Mesendoderm (in vitro differentiated cells): ENCODE measurements at regions not wholly inside any gene's neighbourhood (a gene's known extent, or its start where the extent isn't known, plus 50 kb on each side); places are given as distances from the start of the nearest gene placed in this dataset.

Experiments used
- DNase-seq: peaks from one replicate; pipeline ENCODE4 v3.0.0; 2013
- H2AK5ac ChIP-seq: 2 replicates; pipeline ENCODE4 v1.6.1; 2013; ENCODE audit warnings: low read length, inconsistent platforms
- H2BK120ac ChIP-seq: 2 replicates; pipeline ENCODE4 v1.6.1; 2013; ENCODE audit warnings: low read depth, mild to moderate bottlenecking, low read length, moderate library complexity, mixed read lengths
- H2BK15ac ChIP-seq: replicated peaks from 2 replicates; pipeline ENCODE4 v1.6.1; 2013; ENCODE audit warnings: low read depth, mild to moderate bottlenecking, moderate library complexity
- H2BK5ac ChIP-seq: 2 replicates; pipeline ENCODE4 v1.6.1; 2013; ENCODE audit warnings: low read length, inconsistent platforms
- H3K18ac ChIP-seq: 2 replicates; pipeline ENCODE4 v1.6.1; 2013; ENCODE audit warnings: mild to moderate bottlenecking, low read length, mixed read lengths
- H3K23ac ChIP-seq: one replicate; pipeline ENCODE4 v1.6.1; 2013; ENCODE audit warnings: low read length
- H3K27ac ChIP-seq: 2 replicates; pipeline ENCODE4 v1.5.1; 2013; ENCODE audit warnings: low read depth, mild to moderate bottlenecking, inconsistent platforms, low read length, moderate library complexity
- H3K27me3 ChIP-seq: 2 replicates; pipeline ENCODE4 v1.6.1; 2013; ENCODE audit warnings: low read length, control low read depth, mild to moderate bottlenecking, inconsistent platforms; ENCODE audit not compliant: insufficient read depth, poor library complexity
- H3K36me3 ChIP-seq: 2 replicates; pipeline ENCODE4 v1.6.1; 2013; ENCODE audit warnings: low read length, inconsistent platforms; ENCODE audit not compliant: control insufficient read depth, insufficient read depth
- H3K4ac ChIP-seq: one replicate; pipeline ENCODE4 v1.6.1; 2013; ENCODE audit warnings: low read depth, mild to moderate bottlenecking, low read length, moderate library complexity
- H3K4me1 ChIP-seq: 2 replicates; pipeline ENCODE4 v1.6.1; 2013; ENCODE audit warnings: low read depth, low read length, inconsistent platforms; ENCODE audit not compliant: control insufficient read depth
- H3K4me2 ChIP-seq: 2 replicates; pipeline ENCODE4 v1.6.1; 2013; ENCODE audit warnings: low read length
- H3K4me3 ChIP-seq: 2 replicates; pipeline ENCODE4 v1.5.1; 2013; ENCODE audit warnings: mild to moderate bottlenecking, low read length
- H3K56ac ChIP-seq: one replicate; pipeline ENCODE4 v1.6.1; 2013; ENCODE audit warnings: low read length
- H3K79me1 ChIP-seq: 2 replicates; pipeline ENCODE4 v1.6.1; 2013; ENCODE audit warnings: low read length, inconsistent platforms
- H3K79me2 ChIP-seq: 2 replicates; pipeline ENCODE4 v1.6.1; 2013; ENCODE audit warnings: mild to moderate bottlenecking, low read length; ENCODE audit not compliant: control insufficient read depth, insufficient read depth
- H3K9ac ChIP-seq: 2 replicates; pipeline ENCODE4 v1.6.1; 2013; ENCODE audit warnings: low read length, inconsistent platforms
- H4K5ac ChIP-seq: one replicate; pipeline ENCODE4 v1.6.1; 2013; ENCODE audit warnings: low read length
- H4K8ac ChIP-seq: one replicate; pipeline ENCODE4 v1.6.1; 2013; ENCODE audit warnings: low read depth, mild to moderate bottlenecking, control low read depth, low read length, moderate library complexity
- whole genome bisulfite sequencing: extraction: QIAGEN DNeasy Blood & Tissue Kit; methylation state at CpG from one replicate; pipeline ENCODE4 v1.1.7; 2013; ENCODE audit warnings: low lambda C conversion rate, missing lambda C conversion rate; ENCODE audit not compliant: insufficient coverage; ENCODE audit errors: extremely low coverage; 5-methylcytosine and 5-hydroxymethylcytosine counted together

GRCh38 chr3:79846148-79846933, 78.5 kb upstream of the ROBO1 start:
- no peaks in the 10 kb centered on the region for H3K27me3 ChIP-seq
- H2AK5ac ChIP-seq: no peak overlapping the region
- H4K8ac ChIP-seq: no peak overlapping the region
- H2BK120ac ChIP-seq: no peak overlapping the region
- H3K23ac ChIP-seq: no peak overlapping the region
- H3K4me2 ChIP-seq: no peak overlapping the region
- WGBS: no CpG with 5 or more reads among the region's 9 CpGs
- H3K4me3 ChIP-seq: no peak overlapping the region
- H4K5ac ChIP-seq: no peak overlapping the region
- H3K36me3 ChIP-seq: no peaks in the 10 kb centered on the region
- no peaks in the 10 kb centered on the region for H3K4me1 ChIP-seq
- H3K27ac ChIP-seq: no peak overlapping the region
- H3K9ac ChIP-seq: no peak overlapping the region
- H3K18ac ChIP-seq: no peak overlapping the region
- no peaks in the 10 kb centered on the region for H3K79me1 ChIP-seq
- H3K56ac ChIP-seq: no peak overlapping the region
- H2BK15ac ChIP-seq: no peak overlapping the region
- no peak overlapping the region for H2BK5ac ChIP-seq
- H3K4ac ChIP-seq: no peak overlapping the region
- H3K79me2 ChIP-seq: no peaks in the 10 kb centered on the region
- peak; percentile 64 for DNase-seq

DNA sequence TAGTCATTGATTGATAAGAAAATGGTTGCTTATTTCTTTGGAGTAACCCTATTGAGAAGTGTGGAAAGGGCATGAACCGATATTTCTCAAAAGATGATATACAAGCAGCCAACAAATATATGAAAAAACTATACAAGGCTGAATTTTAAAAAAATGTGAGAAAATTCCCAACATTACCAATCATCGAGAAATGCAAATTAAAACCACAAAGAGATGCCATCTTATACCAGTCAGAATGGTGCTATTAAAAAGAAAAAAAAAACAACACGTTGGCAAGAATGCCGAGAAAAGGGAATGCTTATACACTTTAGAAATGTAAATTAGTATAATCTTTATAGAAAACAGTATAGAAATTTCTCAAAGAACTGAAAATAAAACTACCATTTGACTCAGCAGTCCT, 77.7 kb upstream of the ROBO1 start:
- Histone ChIP-seq H3K4me3 (no peak overlapping the region), H3K27ac (no peak overlapping the region), H2BK120ac (no peak overlapping the region), H3K4me2 (no peak overlapping the region), H4K8ac (no peak overlapping the region), H3K79me2 (no peaks in the 10 kb centered on the region), H3K4ac (no peak overlapping the region), H2BK15ac (no peak overlapping the region), H4K5ac (no peak overlapping the region), H3K18ac (no peak overlapping the region), H3K79me1 (no peaks in the 10 kb centered on the region), H3K56ac (no peak overlapping the region), H3K4me1 (no peaks in the 10 kb centered on the region), H2BK5ac (no peak overlapping the region), H3K27me3 (no peaks in the 10 kb centered on the region), H3K23ac (no peak overlapping the region), H3K9ac (no peak overlapping the region), H3K36me3 (no peaks in the 10 kb centered on the region), H2AK5ac (no peak overlapping the region)
- no CpG with 5 or more reads among the region's 4 CpGs for WGBS
- no peak for DNase-seq

GRCh38 chr3:79844176-79844575, 76.4 kb upstream of the ROBO1 start:
- Histone ChIP-seq H3K56ac (no peak overlapping the region), H2AK5ac (no peak overlapping the region), H2BK120ac (no peak overlapping the region), H3K9ac (no peak overlapping the region), H3K4me2 (no peak overlapping the region), H2BK15ac (no peak overlapping the region), H4K5ac (no peak overlapping the region), H3K79me1 (no peaks in the 10 kb centered on the region), H3K27ac (no peak overlapping the region), H3K18ac (no peak overlapping the region), H3K36me3 (no peaks in the 10 kb centered on the region), H3K23ac (no peak overlapping the region), H3K27me3 (no peaks in the 10 kb centered on the region), H3K4ac (no peak overlapping the region), H3K4me1 (no peaks in the 10 kb centered on the region), H3K79me2 (no peaks in the 10 kb centered on the region), H4K8ac (no peak overlapping the region), H2BK5ac (no peak overlapping the region), H3K4me3 (no peak overlapping the region)
- no CpG with 5 or more reads among the region's 2 CpGs for WGBS
- DNase-seq: no peak

GRCh38 chr3:79843180-79843579, 75.4 kb upstream of the ROBO1 start:
- no peaks in the 10 kb centered on the region for H3K79me1 ChIP-seq
- H3K4ac ChIP-seq: no peak overlapping the region
- H3K79me2 ChIP-seq: no peaks in the 10 kb centered on the region
- H2BK15ac ChIP-seq: no peak overlapping the region
- H3K4me2 ChIP-seq: no peak overlapping the region
- no peak overlapping the region for H3K4me3 ChIP-seq
- H3K4me1 ChIP-seq: no peaks in the 10 kb centered on the region
- no peak overlapping the region for H3K9ac ChIP-seq
- H4K5ac ChIP-seq: no peak overlapping the region
- DNase-seq: no peak
- H2BK120ac ChIP-seq: no peak overlapping the region
- H3K23ac ChIP-seq: no peak overlapping the region
- H2BK5ac ChIP-seq: no peak overlapping the region
- no peaks in the 10 kb centered on the region for H3K36me3 ChIP-seq
- no peaks in the 10 kb centered on the region for H3K27me3 ChIP-seq
- no peak overlapping the region for H3K18ac ChIP-seq
- H3K56ac ChIP-seq: no peak overlapping the region
- H4K8ac ChIP-seq: no peak overlapping the region
- no peak overlapping the region for H2AK5ac ChIP-seq
- H3K27ac ChIP-seq: no peak overlapping the region

GRCh38 chr3:79835701-79836100, 67.9 kb upstream of the ROBO1 start:
- H2BK15ac ChIP-seq: no peak overlapping the region
- no peaks in the 10 kb centered on the region for H3K36me3 ChIP-seq
- H3K4ac ChIP-seq: no peak overlapping the region
- H3K9ac ChIP-seq: no peak overlapping the region
- H3K79me2 ChIP-seq: no peaks in the 10 kb centered on the region
- no peak overlapping the region for H4K5ac ChIP-seq
- no peak for DNase-seq
- H3K4me1 ChIP-seq: no peaks in the 10 kb centered on the region
- H2BK120ac ChIP-seq: no peak overlapping the region
- H3K27me3 ChIP-seq: no peaks in the 10 kb centered on the region
- no peak overlapping the region for H3K18ac ChIP-seq
- WGBS: no CpG with 5 or more reads among the region's 4 CpGs
- no peak overlapping the region for H3K27ac ChIP-seq
- no peak overlapping the region for H2BK5ac ChIP-seq
- no peak overlapping the region for H2AK5ac ChIP-seq
- H4K8ac ChIP-seq: no peak overlapping the region
- H3K56ac ChIP-seq: no peak overlapping the region
- H3K4me2 ChIP-seq: no peak overlapping the region
- no peaks in the 10 kb centered on the region for H3K79me1 ChIP-seq
- no peak overlapping the region for H3K4me3 ChIP-seq
- H3K23ac ChIP-seq: no peak overlapping the region

- no peaks in the 10 kb centered on the region for H3K36me3 ChIP-seq
- no peak overlapping the region for H3K4ac ChIP-seq
- no peak overlapping the region for H2BK5ac ChIP-seq
- no peak overlapping the region for H3K27ac ChIP-seq
- no peak overlapping the region for H3K4me2 ChIP-seq
- no peaks in the 10 kb centered on the region for H3K4me1 ChIP-seq
- no peaks in the 10 kb centered on the region for H3K79me2 ChIP-seq
- H3K79me1 ChIP-seq: no peaks in the 10 kb centered on the region
- H2BK15ac ChIP-seq: no peak overlapping the region
- no peak overlapping the region for H3K23ac ChIP-seq
- WGBS: no CpG with 5 or more reads among the region's 11 CpGs
- no peaks in the 10 kb centered on the region for H3K27me3 ChIP-seq
- no peak overlapping the region for H4K5ac ChIP-seq
- H3K4me3 ChIP-seq: no peak overlapping the region
- H3K9ac ChIP-seq: no peak overlapping the region
- H4K8ac ChIP-seq: no peak overlapping the region
- H2AK5ac ChIP-seq: no peak overlapping the region
- no peak for DNase-seq
- H2BK120ac ChIP-seq: no peak overlapping the region
- no peak overlapping the region for H3K56ac ChIP-seq
- H3K18ac ChIP-seq: no peak overlapping the region
These were observed 56.4 kb upstream of the ROBO1 start for GRCh38 chr3:79824166-79824565.
